CD4-positive, alpha-beta T cell treated with Interleukin-15 for 1 hour (primary cell): ENCODE measurements at regions not wholly inside any gene's neighbourhood (a gene's known extent, or its start where the extent isn't known, plus 50 kb on each side); places are given as distances from the start of the nearest gene placed in this dataset.

Experiments
- DNase-seq: peaks from one replicate; pipeline ENCODE4 v3.0.0-alpha.2; 2020

- no peak for DNase-seq
These were observed 80.4 kb downstream of the EDNRB start for GRCh38 chr13:77838271-77838670.

GRCh38 chr13:77836423-77836822, 82.2 kb downstream of the EDNRB start:
- peak; percentile 18 for DNase-seq

GRCh38 chr13:77833331-77833863, 85.2 kb downstream of the EDNRB start:
- no peak for DNase-seq

- DNase-seq, result no peak
These were observed 86.1 kb downstream of the EDNRB start for GRCh38 chr13:77832339-77833100.

GRCh38 chr13:77831866-77832265, 86.8 kb downstream of the EDNRB start:
- DNase-seq, result no peak

- no peak for DNase-seq
These were observed 88.7 kb downstream of the EDNRB start for GRCh38 chr13:77829963-77830362.

GRCh38 chr13:77828799-77829198, 89.8 kb downstream of the EDNRB start:
- no peak for DNase-seq

GRCh38 chr13:77827332-77827731, 91.3 kb downstream of the EDNRB start:
- no peak for DNase-seq

GRCh38 chr13:77820431-77821149, 98.0 kb downstream of the EDNRB start:
- no peak for DNase-seq

GRCh38 chr13:77817521-77817920, 101.1 kb downstream of the EDNRB start:
- DNase-seq, result no peak

GRCh38 chr13:77815330-77815729, 103.3 kb downstream of the EDNRB start:
- no peak for DNase-seq
